22Rv1 (cell line): ENCODE measurements at regions not wholly inside any gene's neighbourhood (a gene's known extent, or its start where the extent isn't known, plus 50 kb on each side); places are given as distances from the start of the nearest gene placed in this dataset.

Source experiments
- ZFX ChIP-seq: fragments of 450-650 bp; IDR thresholded peaks from 2 replicates; pipeline ENCODE4 v1.6.1; 2017; ENCODE audit warnings: antibody characterized with exemption, borderline replicate concordance
- TF ChIP-seq, protein P1 (sequence below): fragments of 450-650 bp; IDR thresholded peaks from 2 replicates; pipeline ENCODE4 v1.5.1; 2017; ENCODE audit warnings: mild to moderate bottlenecking

- TF ChIP-seq, protein P1, sequence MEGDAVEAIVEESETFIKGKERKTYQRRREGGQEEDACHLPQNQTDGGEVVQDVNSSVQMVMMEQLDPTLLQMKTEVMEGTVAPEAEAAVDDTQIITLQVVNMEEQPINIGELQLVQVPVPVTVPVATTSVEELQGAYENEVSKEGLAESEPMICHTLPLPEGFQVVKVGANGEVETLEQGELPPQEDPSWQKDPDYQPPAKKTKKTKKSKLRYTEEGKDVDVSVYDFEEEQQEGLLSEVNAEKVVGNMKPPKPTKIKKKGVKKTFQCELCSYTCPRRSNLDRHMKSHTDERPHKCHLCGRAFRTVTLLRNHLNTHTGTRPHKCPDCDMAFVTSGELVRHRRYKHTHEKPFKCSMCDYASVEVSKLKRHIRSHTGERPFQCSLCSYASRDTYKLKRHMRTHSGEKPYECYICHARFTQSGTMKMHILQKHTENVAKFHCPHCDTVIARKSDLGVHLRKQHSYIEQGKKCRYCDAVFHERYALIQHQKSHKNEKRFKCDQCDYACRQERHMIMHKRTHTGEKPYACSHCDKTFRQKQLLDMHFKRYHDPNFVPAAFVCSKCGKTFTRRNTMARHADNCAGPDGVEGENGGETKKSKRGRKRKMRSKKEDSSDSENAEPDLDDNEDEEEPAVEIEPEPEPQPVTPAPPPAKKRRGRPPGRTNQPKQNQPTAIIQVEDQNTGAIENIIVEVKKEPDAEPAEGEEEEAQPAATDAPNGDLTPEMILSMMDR, result no peak
- no peak for TF ChIP-seq ZFX
Measured at GRCh38 chr5:130796902-130797301, 368.2 kb downstream of the HINT1 start.
